ENCODE measurements at regions not wholly inside any gene's neighbourhood (a gene's known extent, or its start where the extent isn't known, plus 50 kb on each side); places are given as distances from the start of the nearest gene placed in this dataset.

- H3K9me3 ChIP-seq = no peaks in the 10 kb centered on the region
- H3K36me3 ChIP-seq = no peaks in the 10 kb centered on the region
- H3K27ac ChIP-seq = no peak overlapping the region
- H3K4me1 ChIP-seq = no peaks in the 10 kb centered on the region
- intact Hi-C loops (cut with DNase I; ENCODE audit: low total_unique reads) = no loop called here
- TF ChIP-seq, protein P1, sequence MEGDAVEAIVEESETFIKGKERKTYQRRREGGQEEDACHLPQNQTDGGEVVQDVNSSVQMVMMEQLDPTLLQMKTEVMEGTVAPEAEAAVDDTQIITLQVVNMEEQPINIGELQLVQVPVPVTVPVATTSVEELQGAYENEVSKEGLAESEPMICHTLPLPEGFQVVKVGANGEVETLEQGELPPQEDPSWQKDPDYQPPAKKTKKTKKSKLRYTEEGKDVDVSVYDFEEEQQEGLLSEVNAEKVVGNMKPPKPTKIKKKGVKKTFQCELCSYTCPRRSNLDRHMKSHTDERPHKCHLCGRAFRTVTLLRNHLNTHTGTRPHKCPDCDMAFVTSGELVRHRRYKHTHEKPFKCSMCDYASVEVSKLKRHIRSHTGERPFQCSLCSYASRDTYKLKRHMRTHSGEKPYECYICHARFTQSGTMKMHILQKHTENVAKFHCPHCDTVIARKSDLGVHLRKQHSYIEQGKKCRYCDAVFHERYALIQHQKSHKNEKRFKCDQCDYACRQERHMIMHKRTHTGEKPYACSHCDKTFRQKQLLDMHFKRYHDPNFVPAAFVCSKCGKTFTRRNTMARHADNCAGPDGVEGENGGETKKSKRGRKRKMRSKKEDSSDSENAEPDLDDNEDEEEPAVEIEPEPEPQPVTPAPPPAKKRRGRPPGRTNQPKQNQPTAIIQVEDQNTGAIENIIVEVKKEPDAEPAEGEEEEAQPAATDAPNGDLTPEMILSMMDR (IDR thresholded peaks at IDR 0.05) = no peak
- DNase-seq = no peak
- H3K4me3 ChIP-seq = no peak overlapping the region
- no peaks in the 10 kb centered on the region for H3K27me3 ChIP-seq
Observed at GRCh38 chr20:11332381-11332780, 585.3 kb upstream of the BTBD3 start.

DNA sequence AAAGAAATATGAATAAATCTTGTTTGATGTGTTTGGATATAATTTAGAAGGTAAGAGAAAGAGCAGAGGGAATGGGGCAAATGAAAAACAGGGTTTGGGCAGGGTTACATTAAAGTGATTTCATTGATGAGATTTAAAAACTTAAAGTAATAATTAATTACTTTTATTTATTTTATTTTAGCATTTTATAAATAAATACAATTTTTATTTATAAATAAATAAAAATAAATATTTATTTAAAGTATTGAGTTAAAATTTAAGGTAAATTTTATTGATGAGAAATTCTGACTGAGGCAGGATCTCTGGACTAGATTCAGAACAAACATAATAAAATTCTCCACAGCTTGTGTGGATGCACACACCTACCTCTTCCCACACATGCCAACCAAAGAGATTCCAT, 584.1 kb upstream of the BTBD3 start:
- H3K9me3 ChIP-seq = no peaks in the 10 kb centered on the region

GRCh38 chr20:11337361-11338130, 580.1 kb upstream of the BTBD3 start:
- Histone ChIP-seq H3K27ac (no peak overlapping the region), H3K36me3 (no peaks in the 10 kb centered on the region), H3K9me3 (no peaks in the 10 kb centered on the region), H3K4me1 (no peaks in the 10 kb centered on the region), H3K27me3 (no peaks in the 10 kb centered on the region), H3K4me3 (no peak overlapping the region)
- no peak for DNase-seq
- intact Hi-C loops (cut with DNase I; ENCODE audit: low total_unique reads) = no loop called here
- TF ChIP-seq, protein P1 (IDR thresholded peaks at IDR 0.05) = no peak

More for the DNA sequence above, 584.1 kb upstream of the BTBD3 start:
- intact Hi-C loops (cut with DNase I; ENCODE audit: low total_unique reads) = no loop called here
- H3K36me3 ChIP-seq = no peaks in the 10 kb centered on the region
- no peaks in the 10 kb centered on the region for H3K4me1 ChIP-seq
- TF ChIP-seq, protein P1 (IDR thresholded peaks at IDR 0.05) = no peak
- H3K27me3 ChIP-seq = no peaks in the 10 kb centered on the region
- DNase-seq = no peak
- H3K27ac ChIP-seq = no peak overlapping the region
- H3K4me3 ChIP-seq = no peak overlapping the region

DNA sequence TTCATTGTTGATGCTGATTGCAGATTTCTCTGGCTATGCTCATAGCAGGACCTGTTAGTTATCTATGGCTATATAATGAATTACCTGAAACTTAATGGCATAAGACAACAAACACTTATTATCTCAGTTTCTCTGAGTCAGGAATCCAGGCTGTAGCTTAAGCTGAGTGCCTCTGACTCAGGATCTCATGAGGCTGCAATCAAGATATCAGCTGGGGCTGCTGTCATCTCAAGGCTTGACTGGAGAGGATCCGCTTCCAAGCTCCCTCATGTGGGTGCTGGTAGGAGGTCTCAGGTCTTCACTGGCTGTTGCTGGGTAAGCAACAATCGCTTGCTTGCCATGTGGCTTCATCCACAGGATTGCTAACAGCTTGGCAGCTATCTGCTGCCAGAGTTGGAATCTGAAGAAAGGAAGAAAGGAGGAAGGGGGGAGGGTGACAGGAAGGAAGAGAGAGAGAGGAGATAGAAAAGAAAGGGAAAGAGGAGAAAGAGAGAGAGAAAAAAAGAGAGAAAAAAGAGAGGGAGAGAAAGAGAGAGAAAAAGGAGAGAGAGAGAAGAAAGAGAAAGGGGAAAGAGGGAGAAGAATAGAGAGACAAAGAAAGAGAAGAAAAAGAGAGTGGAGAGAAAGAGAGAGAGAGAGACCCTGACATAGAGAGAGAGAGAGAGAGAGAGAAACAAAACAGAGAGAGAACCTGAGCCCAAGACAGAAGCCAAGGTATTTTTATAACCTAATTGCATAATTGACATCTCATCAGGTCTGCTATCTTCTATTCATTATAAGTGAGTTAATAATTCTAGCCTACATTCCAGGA, 579.0 kb upstream of the BTBD3 start:
- DNase-seq = no peak
- Histone ChIP-seq H3K4me1 (no peaks in the 10 kb centered on the region), H3K4me3 (no peak overlapping the region), H3K27me3 (no peaks in the 10 kb centered on the region), H3K9me3 (no peaks in the 10 kb centered on the region), H3K36me3 (no peaks in the 10 kb centered on the region), H3K27ac (no peak overlapping the region)
- TF ChIP-seq, protein P1 (IDR thresholded peaks at IDR 0.05) = no peak
- intact Hi-C loops (cut with DNase I; ENCODE audit: low total_unique reads) = no loop called here

GRCh38 chr20:11344939-11345338, 572.8 kb upstream of the BTBD3 start:
- Histone ChIP-seq H3K36me3 (no peaks in the 10 kb centered on the region), H3K4me3 (no peak overlapping the region), H3K27ac (no peak overlapping the region), H3K27me3 (no peaks in the 10 kb centered on the region), H3K9me3 (no peaks in the 10 kb centered on the region), H3K4me1 (no peaks in the 10 kb centered on the region)
- DNase-seq = no peak
- TF ChIP-seq, protein P1 (IDR thresholded peaks at IDR 0.05) = no peak
- intact Hi-C loops (cut with DNase I; ENCODE audit: low total_unique reads) = no loop called here

All from tibial artery (tissue), 4 donors.